DOHH2 (cell line): ENCODE measurements at regions not wholly inside any gene's neighbourhood (a gene's known extent, or its start where the extent isn't known, plus 50 kb on each side); places are given as distances from the start of the nearest gene placed in this dataset.
"Not testable (repeated sequence)": the region's sequence is repeated elsewhere in the genome, so short reads cannot be mapped to it uniquely, and the experiment has no call there.

Source experiments
- H3F3A ChIP-seq: fragments of 200-600 bp; sonication (generic), shearing (Covaris generic); 2 replicates; pipeline ENCODE4 v1.6.0; 2016; ENCODE audit warnings: antibody characterized with exemption, mild to moderate bottlenecking; ENCODE audit not compliant: control insufficient read depth, insufficient read depth
- H3K27ac ChIP-seq: fragments of 200-600 bp; sonication (generic); 2 replicates; pipeline ENCODE4 v1.5.1; 2014; ENCODE audit warnings: low read depth, mild to moderate bottlenecking, low read length, moderate library complexity
- H3K27me3 ChIP-seq: fragments of 200-600 bp; sonication (generic); 2 replicates; pipeline ENCODE4 v1.6.1; 2014; ENCODE audit warnings: mild to moderate bottlenecking, low read length, mixed read lengths; ENCODE audit not compliant: control insufficient read depth
- H3K36me3 ChIP-seq: fragments of 200-600 bp; sonication (generic); 2 replicates; pipeline ENCODE4 v1.6.1; 2014; ENCODE audit warnings: mild to moderate bottlenecking, low read length, moderate library complexity, mixed read lengths; ENCODE audit not compliant: control insufficient read depth
- H3K4me1 ChIP-seq: fragments of 200-600 bp; sonication (generic); 2 replicates; pipeline ENCODE4 v1.6.1; 2014; ENCODE audit warnings: mild to moderate bottlenecking, low read length, mixed read lengths; ENCODE audit not compliant: control insufficient read depth
- H3K4me2 ChIP-seq: fragments of 200-600 bp; sonication (generic); 2 replicates; pipeline ENCODE4 v1.6.0; 2014; ENCODE audit warnings: mild to moderate bottlenecking, low read length, moderate library complexity
- H3K4me3 ChIP-seq: fragments of 200-600 bp; sonication (generic); 2 replicates; pipeline ENCODE4 v1.5.1; 2014; ENCODE audit warnings: mild to moderate bottlenecking, low read length, mixed read lengths
- H3K79me2 ChIP-seq: fragments of 200-600 bp; sonication (generic); 2 replicates; pipeline ENCODE4 v1.6.1; 2014; ENCODE audit warnings: mild to moderate bottlenecking, low read length, mixed read lengths; ENCODE audit not compliant: control insufficient read depth
- H3K9me2 ChIP-seq: fragments of 200-600 bp; sonication (generic); replicated peaks from 2 replicates; pipeline ENCODE4 v1.6.1; 2014; ENCODE audit warnings: mild to moderate bottlenecking, low read length, mixed read lengths; ENCODE audit not compliant: control insufficient read depth
- H3K9me3 ChIP-seq: fragments of 200-600 bp; sonication (generic); 2 replicates; pipeline ENCODE4 v1.6.1; 2014; ENCODE audit warnings: antibody characterized with exemption, low read length, mixed read lengths; ENCODE audit not compliant: control insufficient read depth, insufficient read depth
- H4K20me1 ChIP-seq: fragments of 200-600 bp; sonication (generic); 2 replicates; pipeline ENCODE4 v1.6.0; 2014; ENCODE audit warnings: low read depth, mild to moderate bottlenecking, antibody characterized with exemption, low read length, moderate library complexity; ENCODE audit not compliant: control insufficient read depth, insufficient read depth
- CTCF ChIP-seq: fragments of 200-600 bp; sonication (generic); IDR thresholded peaks from one replicate; pipeline ENCODE4 v1.5.1; 2014; ENCODE audit warnings: antibody characterized with exemption, mild to moderate bottlenecking, low read depth, low read length; ENCODE audit not compliant: poor library complexity, severe bottlenecking
- EZH2phosphoT487 ChIP-seq: fragments of 200-600 bp; sonication (generic); IDR thresholded peaks from 2 replicates; pipeline ENCODE4 v1.6.1; 2017; ENCODE audit warnings: borderline replicate concordance, mild to moderate bottlenecking, antibody characterized with exemption, low read length, moderate library complexity, mixed read lengths

DNA sequence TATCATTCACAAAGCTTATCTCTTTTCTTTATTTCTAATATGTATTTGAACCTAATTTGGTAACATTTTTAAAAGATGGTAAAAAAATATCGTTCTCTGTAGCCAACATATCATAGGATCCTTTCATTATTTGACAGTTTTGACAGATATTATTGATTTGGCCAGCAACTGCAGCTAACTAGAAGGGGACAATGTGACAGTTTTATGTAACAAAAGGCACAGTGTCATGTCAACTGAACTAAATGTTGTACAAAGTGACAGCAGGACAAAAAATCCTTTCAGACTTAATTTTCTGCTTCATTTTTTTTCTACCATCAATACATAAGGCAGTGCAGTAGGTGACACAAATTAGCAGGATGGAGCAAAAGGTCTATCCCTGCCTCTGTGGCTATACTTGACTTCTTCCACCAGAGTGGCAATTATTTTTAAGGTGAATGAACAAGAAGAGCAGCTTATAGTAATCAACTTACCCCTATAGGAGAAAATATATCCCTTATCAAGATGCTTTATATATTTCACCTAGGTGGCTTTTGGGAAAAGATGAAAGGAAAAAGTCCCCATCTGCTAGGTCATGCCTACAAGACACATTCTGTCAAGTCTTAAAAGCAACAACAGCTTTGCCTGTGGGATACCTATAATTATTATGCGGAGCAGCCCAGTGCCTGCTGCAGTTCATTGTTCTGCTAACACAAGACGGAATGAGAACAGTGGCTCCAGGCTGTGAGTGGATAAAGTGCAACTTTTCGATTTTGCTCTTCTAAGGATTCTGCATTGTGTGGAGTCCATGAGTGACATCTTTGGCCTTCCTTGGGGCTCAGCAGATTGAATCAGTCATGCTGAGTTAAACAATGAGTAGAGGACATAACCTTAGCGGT is 694.9 kb downstream of the ISL1 start:
- Histone ChIP-seq H3K27ac (no peak overlapping the region), H3K79me2 (no peaks in the 10 kb centered on the region), H3K4me2 (no peak overlapping the region), H3K9me2 (no peaks in the 10 kb centered on the region), H3K27me3 (no peaks in the 10 kb centered on the region), H3K4me3 (no peak overlapping the region), H3F3A (no peaks in the 10 kb centered on the region), H3K36me3 (no peaks in the 10 kb centered on the region), H4K20me1 (no peaks in the 10 kb centered on the region), H3K4me1 (no peaks in the 10 kb centered on the region), H3K9me3 (no peaks in the 10 kb centered on the region)
- no peak for TF ChIP-seq EZH2phosphoT487

- H3K9me2 ChIP-seq, H3K27ac ChIP-seq, H3F3A ChIP-seq, H4K20me1 ChIP-seq, H3K4me3 ChIP-seq, H3K79me2 ChIP-seq, H3K27me3 ChIP-seq, H3K4me1 ChIP-seq, H3K9me3 ChIP-seq, H3K4me2 ChIP-seq, H3K36me3 ChIP-seq: not testable (repeated sequence)
Observed at GRCh38 chr5:52102311-52102710, 685.4 kb upstream of the ITGA1 start.

DNA sequence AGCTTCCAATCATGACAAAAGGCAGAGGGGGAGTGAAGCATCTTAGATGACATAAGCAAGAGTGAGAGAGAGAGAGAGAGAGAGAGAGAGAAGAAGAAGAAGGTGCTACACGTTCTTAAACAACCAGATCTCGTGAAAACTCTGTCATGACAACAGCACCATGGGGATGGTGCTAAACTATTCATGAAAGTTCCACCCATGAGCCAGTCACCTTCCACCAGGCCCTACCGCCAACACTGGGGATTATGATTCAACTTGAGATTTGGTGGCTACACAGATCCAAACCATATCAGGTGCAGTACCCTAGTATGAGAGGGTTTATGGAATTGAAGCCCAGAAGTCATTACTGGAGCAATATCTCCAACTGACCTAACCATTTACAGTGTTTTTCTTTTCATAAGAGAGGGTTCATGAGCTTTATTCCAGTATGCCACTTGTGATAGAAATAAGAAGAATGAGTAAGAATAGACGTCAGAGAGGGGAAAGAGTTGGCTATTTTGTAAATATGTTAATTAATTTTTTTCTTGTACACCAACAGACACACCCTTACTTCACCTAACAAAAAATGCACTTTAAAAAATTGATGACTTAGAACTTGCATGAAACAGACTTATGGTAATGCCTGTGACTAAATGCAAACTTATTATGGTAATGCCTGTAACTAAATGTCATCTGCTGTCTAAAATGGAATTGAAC is 680.4 kb upstream of the ITGA1 start:
- no peaks in the 10 kb centered on the region for H3F3A ChIP-seq
- H3K9me3 ChIP-seq = no peaks in the 10 kb centered on the region
- no peak for TF ChIP-seq EZH2phosphoT487
- TF ChIP-seq CTCF = no peak

DNA sequence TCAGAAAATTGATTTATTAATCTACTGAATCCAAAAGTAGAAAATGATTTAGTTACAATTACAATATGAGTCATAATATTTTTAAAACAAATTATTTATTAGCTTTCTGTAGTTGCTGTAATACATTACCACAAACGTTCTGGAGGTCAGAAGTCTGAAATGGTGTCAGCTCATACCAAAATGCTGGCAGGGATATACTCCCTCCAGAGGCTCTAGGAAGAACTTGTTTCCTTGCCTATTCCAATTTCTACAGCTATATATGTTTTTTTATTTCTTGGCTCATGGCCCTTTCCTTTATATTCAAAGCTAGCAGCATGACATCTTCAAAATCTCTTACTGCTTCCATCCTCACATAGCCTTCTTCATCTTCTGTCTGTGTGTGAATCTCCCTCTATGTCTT is 667.9 kb upstream of the ITGA1 start:
- Histone ChIP-seq H3K36me3 (no peaks in the 10 kb centered on the region), H3K27me3 (no peaks in the 10 kb centered on the region)
- TF ChIP-seq EZH2phosphoT487 (no peak), CTCF (no peak)

More for the DNA sequence above, 680.4 kb upstream of the ITGA1 start:
- Histone ChIP-seq H3K4me2 (no peak overlapping the region), H3K4me1 (no peaks in the 10 kb centered on the region), H4K20me1 (no peaks in the 10 kb centered on the region), H3K27ac (no peak overlapping the region), H3K4me3 (no peak overlapping the region), H3K9me2 (no peaks in the 10 kb centered on the region; the same call in 1 of the 2 replicates), H3K27me3 (no peaks in the 10 kb centered on the region), H3K79me2 (no peaks in the 10 kb centered on the region), H3K36me3 (no peaks in the 10 kb centered on the region)

More for the DNA sequence above, 667.9 kb upstream of the ITGA1 start:
- Histone ChIP-seq H3K27ac (no peak overlapping the region), H3K4me2 (no peak overlapping the region), H3K9me2 (no peaks in the 10 kb centered on the region), H3K9me3 (no peaks in the 10 kb centered on the region), H3K79me2 (no peaks in the 10 kb centered on the region), H3K4me1 (no peaks in the 10 kb centered on the region), H3K4me3 (no peak overlapping the region), H3F3A (no peaks in the 10 kb centered on the region), H4K20me1 (no peaks in the 10 kb centered on the region)
